Tibial artery (tissue), 4 donors: ENCODE measurements at regions not wholly inside any gene's neighbourhood (a gene's known extent, or its start where the extent isn't known, plus 50 kb on each side); places are given as distances from the start of the nearest gene placed in this dataset.

Experiments used
- DNase-seq, 2 donors: peaks; one replicate each; pipeline ENCODE4 v3.0.0-alpha.2; 2019
- H3K27ac ChIP-seq, 2 donors: fragments of 200-600 bp; sonication (generic) in 1 of 2; 1 replicate in 1 of 2; 2 replicates in 1 of 2; pipeline ENCODE4 v1.5.1; 2018 to 2019; ENCODE audit warnings: mild to moderate bottlenecking in 1 of 2
- H3K27me3 ChIP-seq, 2 donors: fragments of 200-600 bp; sonication (generic) in 1 of 2; one replicate each; pipeline versions ENCODE4 v1.5.1 to v1.6.0; 2016 to 2019
- H3K36me3 ChIP-seq, 3 donors: fragments of 200-600 bp; sonication (generic) in 2 of 3; one replicate each; pipeline ENCODE4 v1.5.1; 2016 to 2019; ENCODE audit warnings: mild to moderate bottlenecking in 2 of 3
- H3K4me1 ChIP-seq, 4 donors: fragments of 200-600 bp; sonication (generic) in 2 of 4; 1 replicate in 3 of 4; 2 replicates in 1 of 4; pipeline ENCODE4 v1.5.1; 2016 to 2019
- H3K4me3 ChIP-seq, 2 donors: fragments of 200-600 bp; sonication (generic) in 1 of 2; 1 replicate in 1 of 2; 2 replicates in 1 of 2; pipeline ENCODE4 v1.5.1; 2018 to 2019; ENCODE audit warnings: mild to moderate bottlenecking in 2 of 2
- H3K9me3 ChIP-seq, 3 donors: fragments of 200-600 bp; sonication (generic) in 1 of 3; one replicate each; pipeline ENCODE4 v1.5.1; 2016 to 2019
- CTCF ChIP-seq, 2 experiments: fragments of 200-600 bp in 1 of 2; fragments of 450-650 bp in 1 of 2; IDR thresholded peaks; one replicate each; pipeline ENCODE4 v1.5.1; 2017 to 2019; ENCODE audit warnings: antibody characterized with exemption in 2 of 2, mild to moderate bottlenecking in 1 of 2, moderate library complexity in 1 of 2
- intact Hi-C: fragments of 100-400 bp; cut with DNase I; formaldehyde crosslinking; loops from one replicate; pipeline ENCODE4 v1.15.0; 2023; ENCODE audit warnings: low total_unique reads

- intact Hi-C loops = no loop called here
- no peak for TF ChIP-seq CTCF (IDR thresholded peaks at IDR 0.05)
- no peak overlapping the region for H3K27ac ChIP-seq
- peaks cover 0 to 10% (median 8%) of the 10 kb centered on the region in 4 donors for H3K4me1 ChIP-seq
- no peak overlapping the region for H3K4me3 ChIP-seq
- DNase-seq = no peak
- H3K27me3 ChIP-seq = no peaks in the 10 kb centered on the region
- H3K36me3 ChIP-seq = no peaks in the 10 kb centered on the region
- H3K9me3 ChIP-seq = no peaks in the 10 kb centered on the region
Measured at GRCh38 chr10:114724716-114725106, 66.6 kb upstream of the ABLIM1 start.

GRCh38 chr10:114726820-114727271, 68.8 kb upstream of the ABLIM1 start:
- Histone ChIP-seq H3K4me1 (no peaks in the 10 kb centered on the region), H3K27me3 (no peaks in the 10 kb centered on the region), H3K4me3 (no peak overlapping the region), H3K36me3 (no peaks in the 10 kb centered on the region), H3K9me3 (no peaks in the 10 kb centered on the region), H3K27ac (no peak overlapping the region)
- intact Hi-C loops = no loop called here
- TF ChIP-seq CTCF (IDR thresholded peaks at IDR 0.05) = no peak
- no peak for DNase-seq

- no peak for DNase-seq
- Histone ChIP-seq H3K27ac (no peak overlapping the region), H3K4me1 (no peaks in the 10 kb centered on the region), H3K9me3 (no peaks in the 10 kb centered on the region), H3K27me3 (no peaks in the 10 kb centered on the region), H3K36me3 (no peaks in the 10 kb centered on the region), H3K4me3 (no peak overlapping the region)
- intact Hi-C loops = no loop called here
- no peak for TF ChIP-seq CTCF (IDR thresholded peaks at IDR 0.05)
Measured at GRCh38 chr10:114728325-114728724, 70.2 kb upstream of the ABLIM1 start.

- Histone ChIP-seq H3K4me1 (no peaks in the 10 kb centered on the region), H3K9me3 (no peaks in the 10 kb centered on the region), H3K27ac (no peak overlapping the region), H3K36me3 (no peaks in the 10 kb centered on the region), H3K27me3 (no peaks in the 10 kb centered on the region), H3K4me3 (no peak overlapping the region)
- no peak for DNase-seq
- intact Hi-C loops = no loop called here
- no peak for TF ChIP-seq CTCF (IDR thresholded peaks at IDR 0.05)
Measured at GRCh38 chr10:114729103-114729659, 71.1 kb upstream of the ABLIM1 start.

GRCh38 chr10:114730291-114730690, 72.2 kb upstream of the ABLIM1 start:
- DNase-seq = no peak
- no peaks in the 10 kb centered on the region for H3K4me1 ChIP-seq
- no peaks in the 10 kb centered on the region for H3K36me3 ChIP-seq
- H3K27me3 ChIP-seq = no peaks in the 10 kb centered on the region
- no peak overlapping the region for H3K27ac ChIP-seq
- no peak overlapping the region for H3K4me3 ChIP-seq
- no peaks in the 10 kb centered on the region for H3K9me3 ChIP-seq
- intact Hi-C loops = no loop called here
- TF ChIP-seq CTCF (IDR thresholded peaks at IDR 0.05) = no peak

GRCh38 chr10:114732931-114733330, 74.9 kb upstream of the ABLIM1 start:
- H3K27me3 ChIP-seq = no peaks in the 10 kb centered on the region
- H3K36me3 ChIP-seq = no peaks in the 10 kb centered on the region
- no peak overlapping the region for H3K4me3 ChIP-seq
- no peak for TF ChIP-seq CTCF (IDR thresholded peaks at IDR 0.05)
- no peaks in the 10 kb centered on the region for H3K4me1 ChIP-seq
- DNase-seq = no peak
- no peak overlapping the region for H3K27ac ChIP-seq
- intact Hi-C loops = no loop called here
- H3K9me3 ChIP-seq = no peaks in the 10 kb centered on the region
